GM21717 (cell line): ENCODE measurements at regions not wholly inside any gene's neighbourhood (a gene's known extent, or its start where the extent isn't known, plus 50 kb on each side); places are given as distances from the start of the nearest gene placed in this dataset.

Source experiments
- ATAC-seq: cut with Tn5 transposase; IDR thresholded peaks from one replicate; pipeline ENCODE4 v1.9.1; 2021; ENCODE audit warnings: mild to moderate bottlenecking, moderate library complexity; ENCODE audit not compliant: unreplicated experiment

DNA sequence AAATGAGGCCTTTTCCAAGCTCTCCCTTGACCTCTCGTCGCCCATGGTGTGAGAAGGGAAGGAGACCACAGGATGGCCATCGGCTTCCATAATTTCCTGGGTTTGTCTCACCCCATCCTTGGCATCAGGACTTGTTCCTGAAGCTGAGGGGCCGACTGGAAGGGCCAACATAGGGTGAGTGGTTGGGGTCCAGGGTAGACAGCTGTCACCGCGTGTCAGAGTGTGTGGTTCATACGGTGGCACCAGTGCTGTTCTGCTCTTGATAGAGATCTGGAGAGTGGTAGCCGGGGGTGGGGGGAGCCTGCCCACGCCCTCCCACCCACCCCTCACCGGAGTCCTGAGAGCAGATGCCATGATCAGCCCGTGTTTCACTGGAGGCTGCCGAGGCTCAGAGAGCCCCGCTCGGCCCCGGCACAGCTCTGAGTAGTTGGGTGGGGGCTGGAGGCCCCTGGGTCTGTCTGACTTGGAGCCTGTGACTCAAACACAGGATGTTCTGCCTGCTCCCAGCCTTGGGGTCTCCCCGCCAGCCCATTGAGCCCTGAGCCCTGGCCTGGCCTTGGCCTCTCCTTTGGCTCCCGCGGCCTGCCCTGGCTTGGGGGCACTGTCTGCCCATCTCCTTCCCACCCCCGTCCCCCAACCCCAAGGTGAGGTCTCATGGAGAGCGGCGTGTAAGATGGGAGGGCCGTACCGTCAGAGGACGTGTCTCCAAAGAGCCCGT lies 53.1 kb upstream of the IER5L start:
- ATAC-seq, result no peak

DNA sequence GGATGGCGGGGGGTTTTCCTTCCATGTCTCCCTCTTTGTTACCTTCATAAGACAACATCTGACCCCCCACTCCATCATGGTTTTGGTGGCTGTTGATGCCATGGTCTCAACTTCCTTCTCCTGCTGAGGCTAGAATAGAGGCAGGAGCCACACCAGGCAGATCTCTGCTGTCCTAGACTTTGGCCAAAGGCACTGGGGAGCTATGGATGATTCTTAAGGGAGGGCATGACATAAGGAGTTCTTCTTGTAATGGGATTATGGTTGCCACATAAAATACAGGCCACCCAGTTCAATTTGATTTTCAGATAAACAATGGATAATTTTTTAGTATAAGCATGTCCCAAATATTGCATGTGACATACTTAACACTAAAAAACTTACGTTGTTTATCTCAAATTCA lies 52.2 kb upstream of the IER5L start:
- no peak for ATAC-seq
